ENCODE measurements at regions not wholly inside any gene's neighbourhood (a gene's known extent, or its start where the extent isn't known, plus 50 kb on each side); places are given as distances from the start of the nearest gene placed in this dataset.

- intact Hi-C loops (cut with DNase I; ENCODE audit: low total_unique reads): no loop called here
- TF ChIP-seq, protein P1, sequence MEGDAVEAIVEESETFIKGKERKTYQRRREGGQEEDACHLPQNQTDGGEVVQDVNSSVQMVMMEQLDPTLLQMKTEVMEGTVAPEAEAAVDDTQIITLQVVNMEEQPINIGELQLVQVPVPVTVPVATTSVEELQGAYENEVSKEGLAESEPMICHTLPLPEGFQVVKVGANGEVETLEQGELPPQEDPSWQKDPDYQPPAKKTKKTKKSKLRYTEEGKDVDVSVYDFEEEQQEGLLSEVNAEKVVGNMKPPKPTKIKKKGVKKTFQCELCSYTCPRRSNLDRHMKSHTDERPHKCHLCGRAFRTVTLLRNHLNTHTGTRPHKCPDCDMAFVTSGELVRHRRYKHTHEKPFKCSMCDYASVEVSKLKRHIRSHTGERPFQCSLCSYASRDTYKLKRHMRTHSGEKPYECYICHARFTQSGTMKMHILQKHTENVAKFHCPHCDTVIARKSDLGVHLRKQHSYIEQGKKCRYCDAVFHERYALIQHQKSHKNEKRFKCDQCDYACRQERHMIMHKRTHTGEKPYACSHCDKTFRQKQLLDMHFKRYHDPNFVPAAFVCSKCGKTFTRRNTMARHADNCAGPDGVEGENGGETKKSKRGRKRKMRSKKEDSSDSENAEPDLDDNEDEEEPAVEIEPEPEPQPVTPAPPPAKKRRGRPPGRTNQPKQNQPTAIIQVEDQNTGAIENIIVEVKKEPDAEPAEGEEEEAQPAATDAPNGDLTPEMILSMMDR (IDR thresholded peaks at IDR 0.05): no peak
Measured at GRCh38 chr20:11686195-11686594, 231.5 kb upstream of the BTBD3 start.

GRCh38 chr20:11686820-11687543 lies 230.7 kb upstream of the BTBD3 start:
- no peak overlapping the region for H3K27ac ChIP-seq
- DNase-seq: no peak
- peaks cover 0 to 8% (median 4%) of the 10 kb centered on the region in 4 donors for H3K4me1 ChIP-seq
- intact Hi-C loops (cut with DNase I; ENCODE audit: low total_unique reads): no loop called here
- peaks cover 0 to 3% of the 10 kb centered on the region in 2 donors for H3K27me3 ChIP-seq
- no peaks in the 10 kb centered on the region for H3K9me3 ChIP-seq
- TF ChIP-seq, protein P1 (IDR thresholded peaks at IDR 0.05): no peak
- peak overlapping the region; percentile 30 to 44 for H3K4me3 ChIP-seq
- no peaks in the 10 kb centered on the region for H3K36me3 ChIP-seq

More at GRCh38 chr20:11686195-11686594, 231.5 kb upstream of the BTBD3 start:
- H3K9me3 ChIP-seq: no peaks in the 10 kb centered on the region
- H3K4me3 ChIP-seq: no peak overlapping the region
- H3K27me3 ChIP-seq: peaks cover 0 to 3% of the 10 kb centered on the region in 2 donors
- peaks cover 0 to 8% (median 4%) of the 10 kb centered on the region in 4 donors for H3K4me1 ChIP-seq
- H3K27ac ChIP-seq: no peak overlapping the region
- H3K36me3 ChIP-seq: no peaks in the 10 kb centered on the region
- DNase-seq: no peak

DNA sequence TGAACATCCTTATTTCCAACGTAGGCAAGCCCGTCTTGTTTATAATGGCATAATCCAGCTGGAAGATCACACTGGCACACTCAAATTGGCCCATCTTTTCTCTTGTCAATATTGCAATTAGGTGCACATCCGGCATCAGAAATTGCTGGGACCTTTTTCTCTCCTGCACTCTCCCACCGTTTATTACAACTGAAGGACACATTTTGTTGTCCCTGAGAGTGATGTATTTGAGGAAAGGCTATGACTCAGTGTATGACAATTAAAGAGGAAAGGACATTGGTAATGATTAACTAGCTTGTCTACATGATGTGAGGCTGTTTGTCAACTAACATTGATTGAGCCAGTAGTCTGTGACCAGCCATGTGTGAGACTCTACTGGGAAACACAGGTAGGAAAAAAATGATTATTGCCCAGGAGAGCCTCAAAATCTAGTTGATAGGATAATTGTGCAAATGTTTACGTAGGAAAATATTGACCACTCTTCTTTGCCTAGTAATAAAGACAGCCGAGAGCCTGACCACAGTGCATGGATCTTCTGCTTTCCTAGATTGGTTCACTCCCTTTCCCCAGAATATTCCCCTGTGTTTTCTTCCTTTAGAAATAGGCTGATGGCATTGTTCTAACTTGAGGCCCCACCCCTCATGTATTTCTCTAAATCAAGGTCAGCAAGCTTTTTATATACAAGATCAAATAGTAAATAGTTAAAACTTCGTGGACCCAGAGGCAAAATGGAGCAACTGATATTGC lies 230.0 kb upstream of the BTBD3 start:
- peaks cover 0 to 3% of the 10 kb centered on the region in 2 donors for H3K27me3 ChIP-seq
- intact Hi-C loops (cut with DNase I; ENCODE audit: low total_unique reads): no loop called here
- DNase-seq: no peak
- H3K4me3 ChIP-seq: no peak overlapping the region
- H3K9me3 ChIP-seq: no peaks in the 10 kb centered on the region
- peaks cover 0 to 8% (median 4%) of the 10 kb centered on the region in 4 donors for H3K4me1 ChIP-seq
- no peaks in the 10 kb centered on the region for H3K36me3 ChIP-seq
- TF ChIP-seq, protein P1 (IDR thresholded peaks at IDR 0.05): no peak
- no peak overlapping the region for H3K27ac ChIP-seq

DNA sequence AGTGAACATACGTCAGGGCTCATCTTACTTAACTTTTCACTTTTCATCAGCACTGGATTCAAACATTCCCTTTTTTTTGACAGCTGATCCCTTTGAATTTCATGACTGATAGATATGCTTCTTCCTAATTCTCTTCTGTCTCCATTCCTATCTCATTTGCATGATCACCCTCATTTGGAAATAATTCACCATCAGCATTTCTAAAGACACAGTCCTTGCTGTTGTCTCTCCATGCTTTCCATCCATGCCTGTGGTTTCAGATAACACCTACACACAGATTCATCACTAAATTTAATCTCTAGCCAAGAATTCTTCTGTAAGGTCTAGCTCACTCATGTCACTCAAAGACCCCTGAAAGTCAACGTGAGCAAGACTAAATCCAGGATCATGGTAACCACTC lies 228.4 kb upstream of the BTBD3 start:
- H3K27ac ChIP-seq: no peak overlapping the region
- H3K27me3 ChIP-seq: peaks cover 0 to 3% of the 10 kb centered on the region in 2 donors
- no peaks in the 10 kb centered on the region for H3K9me3 ChIP-seq
- TF ChIP-seq, protein P1 (IDR thresholded peaks at IDR 0.05): no peak
- H3K36me3 ChIP-seq: no peaks in the 10 kb centered on the region
- H3K4me1 ChIP-seq: peaks cover 0 to 8% (median 4%) of the 10 kb centered on the region in 4 donors
- intact Hi-C loops (cut with DNase I; ENCODE audit: low total_unique reads): no loop called here
- no peak overlapping the region for H3K4me3 ChIP-seq
- DNase-seq: no peak

GRCh38 chr20:11691766-11692165 lies 225.9 kb upstream of the BTBD3 start:
- peaks cover 0 to 3% of the 10 kb centered on the region in 2 donors for H3K27me3 ChIP-seq
- no peaks in the 10 kb centered on the region for H3K36me3 ChIP-seq
- no peak overlapping the region for H3K4me3 ChIP-seq
- TF ChIP-seq, protein P1 (IDR thresholded peaks at IDR 0.05): no peak
- H3K27ac ChIP-seq: no peak overlapping the region
- no peak for DNase-seq
- H3K4me1 ChIP-seq: peaks cover 0 to 5% (median 2%) of the 10 kb centered on the region in 4 donors
- no peaks in the 10 kb centered on the region for H3K9me3 ChIP-seq
- intact Hi-C loops (cut with DNase I; ENCODE audit: low total_unique reads): no loop called here

Data from tibial artery (tissue), 4 donors.